NCI-H1417 (cell line): ENCODE measurements at regions not wholly inside any gene's neighbourhood (a gene's known extent, or its start where the extent isn't known, plus 50 kb on each side); places are given as distances from the start of the nearest gene placed in this dataset.
"Not testable (repeated sequence)": the region's sequence is repeated elsewhere in the genome, so short reads cannot be mapped to it uniquely, and the experiment has no call there.

Experiments used
- DNase-seq, 3 experiments: peaks; one replicate each; lab custom pipeline; 2025; lab: John Stamatoyannopoulos, UW

GRCh38 chr13:50130123-50130946 is 115.1 kb downstream of the KCNRG start:
- DNase-seq: peak in 2 of 3 experiments; percentile 58 to 69

- no peak for DNase-seq
Observed at GRCh38 chr13:50131920-50132903, 117.0 kb downstream of the KCNRG start.

- DNase-seq: no peak
Observed at GRCh38 chr13:50132904-50133357, 117.7 kb downstream of the KCNRG start.

- no peak for DNase-seq
Observed at GRCh38 chr13:50133358-50133953, 118.2 kb downstream of the KCNRG start.

- no peak for DNase-seq
Observed at GRCh38 chr13:50136226-50136625, 121.0 kb downstream of the KCNRG start.

- DNase-seq: no peak
Observed at GRCh38 chr13:50136678-50137077, 121.4 kb downstream of the KCNRG start.

- DNase-seq: not testable (repeated sequence)
Observed at GRCh38 chr13:50139435-50139934, 124.2 kb downstream of the KCNRG start.

- no peak for DNase-seq
Observed at GRCh38 chr13:50140153-50140552, 124.9 kb downstream of the KCNRG start.

- no peak for DNase-seq
Observed at GRCh38 chr13:50140581-50141374, 125.5 kb downstream of the KCNRG start.

GRCh38 chr13:50141375-50141975 is 126.2 kb downstream of the KCNRG start:
- DNase-seq: no peak

GRCh38 chr13:50144246-50145160 is 129.3 kb downstream of the KCNRG start:
- no peak for DNase-seq

GRCh38 chr13:50149214-50149613 is 134.0 kb downstream of the KCNRG start:
- DNase-seq: no peak

GRCh38 chr13:50149932-50150331 is 134.7 kb downstream of the KCNRG start:
- DNase-seq: peak in 2 of 3 experiments; percentile 40 to 53

- DNase-seq: no peak
Observed at GRCh38 chr13:50152224-50152623, 137.0 kb downstream of the KCNRG start.

GRCh38 chr13:50152655-50153309 is 137.5 kb downstream of the KCNRG start:
- no peak for DNase-seq

GRCh38 chr13:50153401-50153800 is 138.2 kb downstream of the KCNRG start:
- DNase-seq: no peak

GRCh38 chr13:50153876-50154275 is 138.6 kb downstream of the KCNRG start:
- DNase-seq: no peak

- DNase-seq: no peak
Observed at GRCh38 chr13:50154697-50155096, 139.5 kb downstream of the KCNRG start.

- no peak for DNase-seq
Observed at GRCh38 chr13:50156140-50156539, 140.9 kb downstream of the KCNRG start.
